GM12878 (cell line): ENCODE measurements at regions not wholly inside any gene's neighbourhood (a gene's known extent, or its start where the extent isn't known, plus 50 kb on each side); places are given as distances from the start of the nearest gene placed in this dataset.

Experiments used
- ATAC-seq: fragments of 200-7000 bp; cut with Tn5 transposase; 3 replicates; pipeline ENCODE4 v1.9.1; 2020; ENCODE audit warnings: mild to moderate bottlenecking, moderate library complexity
- BruUV-seq: library from RNA; stranded (reverse); fragments of 400-500 nt; replicated peaks from 2 replicates; lab custom pipeline; 2021; lab: Mats Ljungman, UMichigan
- CTCF ChIA-PET: fragments of 300-600 bp; sonication (Branson Sonifier 250); formaldehyde crosslinking; extraction: SDS; loops from one replicate; lab custom pipeline; 2021; ENCODE audit warnings: inconsistent platforms; lab: Yijun Ruan, JAX
- POLR2A ChIA-PET: fragments of 350-600 bp; formaldehyde crosslinking; extraction: SDS; loops from one replicate; lab custom pipeline; 2021; ENCODE audit warnings: inconsistent platforms; lab: Charles Lee
- RAD21 ChIA-PET: fragments of 300-600 bp; sonication (Branson Sonifier 250); formaldehyde crosslinking; loops from one replicate; lab custom pipeline; 2023; ENCODE audit warnings: antibody characterized with exemption; ENCODE audit not compliant: unreplicated experiment; lab: Charles Lee
- SMC1A ChIA-PET: fragments of 300-600 bp; sonication (Branson Sonifier 250); formaldehyde crosslinking; loops from one replicate; lab custom pipeline; 2023; ENCODE audit not compliant: unreplicated experiment, uncharacterized antibody; lab: Charles Lee
- DNase-seq: peaks from one replicate; pipeline ENCODE4 v3.0.0-alpha.2; 2011; ENCODE audit warnings: low read depth, low spot score
- FAIRE-seq: peaks from 3 replicates; lab custom pipeline; 2011; peaks lifted over from hg19 to GRCh38; lab: Jason Lieb, UNC
- H2AFZ ChIP-seq: 2 replicates; pipeline ENCODE4 v1.6.0; 2011; ENCODE audit warnings: low read depth, low read length, control low read depth; ENCODE audit not compliant: control insufficient read depth
- H3K27ac ChIP-seq: 2 replicates; pipeline ENCODE4 v1.5.1; 2011; ENCODE audit warnings: control low read depth; ENCODE audit not compliant: control insufficient read depth, insufficient read depth
- H3K27me3 ChIP-seq, 2 experiments: replicated peaks in 1 of 2; 2 replicates each; pipeline versions ENCODE4 v1.6.0 to v1.6.1; 2011; ENCODE audit warnings: low read length in 1 of 2; ENCODE audit not compliant: control insufficient read depth in 2 of 2, insufficient read depth in 2 of 2
- H3K36me3 ChIP-seq, 2 experiments: 2 replicates each; pipeline ENCODE4 v1.5.1; 2011; ENCODE audit warnings: low read length in 1 of 2; ENCODE audit not compliant: control insufficient read depth in 2 of 2, insufficient read depth in 2 of 2
- H3K4me1 ChIP-seq: 2 replicates; pipeline ENCODE4 v1.6.1; 2011; ENCODE audit warnings: mild to moderate bottlenecking, low read length, moderate library complexity, mixed read lengths; ENCODE audit not compliant: control insufficient read depth, insufficient read depth
- H3K4me2 ChIP-seq: 2 replicates; pipeline ENCODE4 v1.6.0; 2011; ENCODE audit warnings: control low read depth; ENCODE audit not compliant: control insufficient read depth, insufficient read depth
- H3K4me3 ChIP-seq: fragments of 200-600 bp; sonication (generic); 2 replicates; pipeline ENCODE4 v1.5.1; 2016
- H3K79me2 ChIP-seq: 2 replicates; pipeline ENCODE4 v1.6.0; 2011; ENCODE audit warnings: low read length; ENCODE audit not compliant: control insufficient read depth, insufficient read depth
- H3K9ac ChIP-seq: 2 replicates; pipeline ENCODE4 v1.8.0; 2011; ENCODE audit warnings: low read length, control low read depth, mixed read lengths; ENCODE audit not compliant: control insufficient read depth, insufficient read depth
- H3K9me3 ChIP-seq: replicated peaks from 3 replicates; pipeline ENCODE4 v1.5.1; 2011; ENCODE audit warnings: mild to moderate bottlenecking, low read length; ENCODE audit not compliant: control insufficient read depth, insufficient read depth
- H4K20me1 ChIP-seq: 2 replicates; pipeline ENCODE4 v1.6.0; 2011; ENCODE audit not compliant: control insufficient read depth, insufficient read depth
- HDAC2 ChIP-seq: fragments of 200-600 bp; sonication (generic); IDR thresholded peaks from 2 replicates; pipeline ENCODE4 v1.6.1; 2017
- JUND ChIP-seq: IDR thresholded peaks from 2 replicates; pipeline ENCODE4 v1.6.1; 2012; ENCODE audit warnings: low read depth, mild to moderate bottlenecking, low read length, improper control_type of control experiment, moderate library complexity
- NFIC ChIP-seq: IDR thresholded peaks from 2 replicates; pipeline ENCODE4 v1.6.1; 2012; ENCODE audit warnings: low read depth, mild to moderate bottlenecking, inconsistent platforms, low read length, moderate library complexity
- PAX8 ChIP-seq: fragments of 450-650 bp; IDR thresholded peaks from 2 replicates; pipeline ENCODE4 v1.6.1; 2017; ENCODE audit warnings: mild to moderate bottlenecking, moderate library complexity
- RCOR1 ChIP-seq: conservative IDR thresholded peaks from 2 replicates; pipeline ENCODE4 v1.6.1; 2012; ENCODE audit warnings: low read depth, low read length, improper control_type of control experiment
- SIX5 ChIP-seq: IDR thresholded peaks from 2 replicates; pipeline ENCODE4 v1.6.1; 2011; ENCODE audit warnings: mild to moderate bottlenecking, low read depth, low read length, moderate library complexity; ENCODE audit not compliant: severe bottlenecking
- SMAD5 ChIP-seq: IDR thresholded peaks from 2 replicates; pipeline ENCODE4 v1.6.1; 2016; ENCODE audit warnings: antibody characterized with exemption, low read depth
- SP1 ChIP-seq: IDR thresholded peaks from one replicate; pipeline ENCODE4 v1.6.1; 2011; ENCODE audit warnings: low read depth, low read length
- TBL1XR1 ChIP-seq: IDR thresholded peaks from 2 replicates; pipeline ENCODE4 v1.6.1; 2012; ENCODE audit warnings: low read depth, low read length, improper control_type of control experiment
- TCF12 ChIP-seq: IDR thresholded peaks from 2 replicates; pipeline ENCODE4 v1.6.1; 2011; ENCODE audit warnings: low read depth, mild to moderate bottlenecking, low read length
- TCF3 ChIP-seq: IDR thresholded peaks from 2 replicates; pipeline ENCODE4 v1.6.1; 2012; ENCODE audit warnings: low read depth, mild to moderate bottlenecking, low read length, borderline replicate concordance; ENCODE audit not compliant: insufficient read depth
- WRNIP1 ChIP-seq: IDR thresholded peaks from 2 replicates; pipeline ENCODE4 v1.6.1; 2011; ENCODE audit warnings: low read depth, low read length, improper control_type of control experiment, borderline replicate concordance
- WGBS: methylation state at CpG from one replicate; pipeline ENCODE4 v1.1.6; 2016; ENCODE audit warnings: low lambda C conversion rate; ENCODE audit not compliant: insufficient replicate concordance, insufficient coverage; ENCODE audit errors: missing lambda C conversion rate; 5-methylcytosine and 5-hydroxymethylcytosine counted together
- in situ Hi-C: fragments of 300-500 bp; cut with MboI; formaldehyde crosslinking; loops from 9 replicates; pipeline ENCODE4 v1.14.3; 2018; ENCODE audit warnings: mixed read lengths
- intact Hi-C: fragments of 100-400 bp; cut with micrococcal nuclease; formaldehyde crosslinking; loops from one replicate; pipeline ENCODE4 v1.14.2; 2022; ENCODE audit not compliant: unreplicated experiment
- TF ChIP-seq, protein P1 (sequence below): fragments of 450-650 bp; formaldehyde crosslinking; IDR thresholded peaks from 2 replicates; pipeline ENCODE4 v1.4.0; 2022; ENCODE audit warnings: mild to moderate bottlenecking, moderate library complexity
- TF ChIP-seq, protein P2 (sequence below): IDR thresholded peaks from 2 replicates; pipeline ENCODE4 v1.6.1; 2011; ENCODE audit warnings: low read depth, mild to moderate bottlenecking, low read length, moderate library complexity, borderline replicate concordance; ENCODE audit errors: extremely low read depth
- TF ChIP-seq, protein P3 (sequence below): IDR thresholded peaks from 2 replicates; pipeline ENCODE4 v1.6.1; 2012; ENCODE audit warnings: low read depth, low read length, improper control_type of control experiment
- TF ChIP-seq, protein P4 (sequence below): fragments of 450-650 bp; IDR thresholded peaks from 2 replicates; pipeline ENCODE4 v1.6.1; 2017; ENCODE audit warnings: antibody characterized with exemption, mild to moderate bottlenecking, moderate library complexity
- TF ChIP-seq, protein P5 (sequence below): fragments of 450-650 bp; IDR thresholded peaks from 2 replicates; pipeline ENCODE4 v1.6.1; 2018; ENCODE audit warnings: mild to moderate bottlenecking, low read depth, moderate library complexity; ENCODE audit not compliant: partially characterized antibody

DNA sequence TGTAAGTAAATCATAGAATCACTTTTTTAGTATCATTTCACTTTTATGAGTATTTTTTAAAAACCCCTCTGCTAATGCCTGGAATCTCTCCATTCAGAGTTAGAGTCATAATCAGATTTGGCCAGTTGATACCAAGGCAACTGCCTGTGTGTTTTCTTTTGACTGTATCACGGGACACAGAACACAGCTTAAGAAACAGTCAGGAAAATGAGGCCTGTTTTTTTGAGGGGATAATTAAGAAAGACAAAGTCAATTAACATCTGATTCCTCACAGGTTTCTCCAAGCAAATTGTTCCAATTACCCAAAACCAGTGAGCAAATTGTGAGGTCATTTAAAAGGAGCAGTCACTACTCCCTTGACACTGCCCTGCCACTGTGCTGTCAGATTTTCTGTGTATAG lies 944.5 kb upstream of the SOX9 start:
- SMC1A ChIA-PET, result no interaction called here
- H3K27me3 ChIP-seq, result no peaks in the 10 kb centered on the region
- no peaks in the 10 kb centered on the region for H4K20me1 ChIP-seq
- H3K79me2 ChIP-seq, result no peaks in the 10 kb centered on the region
- POLR2A ChIA-PET, result no interaction called here
- no TSS peak for BruUV-seq
- in situ Hi-C loops (no loop called here), intact Hi-C loops (no loop called here)
- no peak overlapping the region for H2AFZ ChIP-seq
- no peak overlapping the region for H3K9ac ChIP-seq
- H3K9me3 ChIP-seq, result no peaks in the 10 kb centered on the region
- ATAC-seq (no peak), FAIRE-seq (no peak), DNase-seq (no peak)
- H3K4me1 ChIP-seq, result no peaks in the 10 kb centered on the region
- WGBS, result 0% methylated on average over 1 of the region's 1 CpG
- no peaks in the 10 kb centered on the region for H3K36me3 ChIP-seq
- CTCF ChIA-PET, result no interaction called here
- no peak overlapping the region for H3K4me2 ChIP-seq
- no peak overlapping the region for H3K27ac ChIP-seq
- no peak overlapping the region for H3K4me3 ChIP-seq
- RAD21 ChIA-PET, result no interaction called here
- no peak for TF ChIP-seq NFIC
- TF ChIP-seq PAX8, result no peak
- TF ChIP-seq, protein P1, sequence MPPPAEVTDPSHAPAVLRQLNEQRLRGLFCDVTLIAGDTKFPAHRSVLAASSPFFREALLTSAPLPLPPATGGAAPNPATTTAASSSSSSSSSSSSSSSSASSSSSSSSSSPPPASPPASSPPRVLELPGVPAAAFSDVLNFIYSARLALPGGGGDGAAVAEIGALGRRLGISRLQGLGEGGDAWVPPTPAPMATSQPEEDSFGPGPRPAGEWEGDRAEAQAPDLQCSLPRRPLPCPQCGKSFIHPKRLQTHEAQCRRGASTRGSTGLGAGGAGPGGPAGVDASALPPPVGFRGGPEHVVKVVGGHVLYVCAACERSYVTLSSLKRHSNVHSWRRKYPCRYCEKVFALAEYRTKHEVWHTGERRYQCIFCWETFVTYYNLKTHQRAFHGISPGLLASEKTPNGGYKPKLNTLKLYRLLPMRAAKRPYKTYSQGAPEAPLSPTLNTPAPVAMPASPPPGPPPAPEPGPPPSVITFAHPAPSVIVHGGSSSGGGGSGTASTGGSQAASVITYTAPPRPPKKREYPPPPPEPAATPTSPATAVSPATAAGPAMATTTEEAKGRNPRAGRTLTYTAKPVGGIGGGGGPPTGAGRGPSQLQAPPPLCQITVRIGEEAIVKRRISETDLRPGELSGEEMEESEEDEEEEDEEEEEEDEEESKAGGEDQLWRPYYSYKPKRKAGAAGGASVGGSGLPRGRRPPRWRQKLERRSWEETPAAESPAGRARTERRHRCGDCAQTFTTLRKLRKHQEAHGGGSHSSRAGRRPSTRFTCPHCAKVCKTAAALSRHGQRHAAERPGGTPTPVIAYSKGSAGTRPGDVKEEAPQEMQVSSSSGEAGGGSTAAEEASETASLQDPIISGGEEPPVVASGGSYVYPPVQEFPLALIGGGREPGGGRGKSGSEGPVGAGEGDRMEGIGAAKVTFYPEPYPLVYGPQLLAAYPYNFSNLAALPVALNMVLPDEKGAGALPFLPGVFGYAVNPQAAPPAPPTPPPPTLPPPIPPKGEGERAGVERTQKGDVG (CRISPR knock-in tag), result no peak
- no peak for TF ChIP-seq RCOR1
- TF ChIP-seq, protein P2, sequence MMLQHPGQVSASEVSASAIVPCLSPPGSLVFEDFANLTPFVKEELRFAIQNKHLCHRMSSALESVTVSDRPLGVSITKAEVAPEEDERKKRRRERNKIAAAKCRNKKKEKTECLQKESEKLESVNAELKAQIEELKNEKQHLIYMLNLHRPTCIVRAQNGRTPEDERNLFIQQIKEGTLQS, result no peak
- TF ChIP-seq TCF12, result no peak
- TF ChIP-seq SMAD5, result no peak
- no peak for TF ChIP-seq JUND
- TF ChIP-seq, protein P3, sequence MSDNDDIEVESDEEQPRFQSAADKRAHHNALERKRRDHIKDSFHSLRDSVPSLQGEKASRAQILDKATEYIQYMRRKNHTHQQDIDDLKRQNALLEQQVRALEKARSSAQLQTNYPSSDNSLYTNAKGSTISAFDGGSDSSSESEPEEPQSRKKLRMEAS, result no peak
- TF ChIP-seq, protein P4, sequence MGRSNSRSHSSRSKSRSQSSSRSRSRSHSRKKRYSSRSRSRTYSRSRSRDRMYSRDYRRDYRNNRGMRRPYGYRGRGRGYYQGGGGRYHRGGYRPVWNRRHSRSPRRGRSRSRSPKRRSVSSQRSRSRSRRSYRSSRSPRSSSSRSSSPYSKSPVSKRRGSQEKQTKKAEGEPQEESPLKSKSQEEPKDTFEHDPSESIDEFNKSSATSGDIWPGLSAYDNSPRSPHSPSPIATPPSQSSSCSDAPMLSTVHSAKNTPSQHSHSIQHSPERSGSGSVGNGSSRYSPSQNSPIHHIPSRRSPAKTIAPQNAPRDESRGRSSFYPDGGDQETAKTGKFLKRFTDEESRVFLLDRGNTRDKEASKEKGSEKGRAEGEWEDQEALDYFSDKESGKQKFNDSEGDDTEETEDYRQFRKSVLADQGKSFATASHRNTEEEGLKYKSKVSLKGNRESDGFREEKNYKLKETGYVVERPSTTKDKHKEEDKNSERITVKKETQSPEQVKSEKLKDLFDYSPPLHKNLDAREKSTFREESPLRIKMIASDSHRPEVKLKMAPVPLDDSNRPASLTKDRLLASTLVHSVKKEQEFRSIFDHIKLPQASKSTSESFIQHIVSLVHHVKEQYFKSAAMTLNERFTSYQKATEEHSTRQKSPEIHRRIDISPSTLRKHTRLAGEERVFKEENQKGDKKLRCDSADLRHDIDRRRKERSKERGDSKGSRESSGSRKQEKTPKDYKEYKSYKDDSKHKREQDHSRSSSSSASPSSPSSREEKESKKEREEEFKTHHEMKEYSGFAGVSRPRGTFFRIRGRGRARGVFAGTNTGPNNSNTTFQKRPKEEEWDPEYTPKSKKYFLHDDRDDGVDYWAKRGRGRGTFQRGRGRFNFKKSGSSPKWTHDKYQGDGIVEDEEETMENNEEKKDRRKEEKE, result no peak
- no peak for TF ChIP-seq WRNIP1
- no peak for TF ChIP-seq SP1
- TF ChIP-seq, protein P5, sequence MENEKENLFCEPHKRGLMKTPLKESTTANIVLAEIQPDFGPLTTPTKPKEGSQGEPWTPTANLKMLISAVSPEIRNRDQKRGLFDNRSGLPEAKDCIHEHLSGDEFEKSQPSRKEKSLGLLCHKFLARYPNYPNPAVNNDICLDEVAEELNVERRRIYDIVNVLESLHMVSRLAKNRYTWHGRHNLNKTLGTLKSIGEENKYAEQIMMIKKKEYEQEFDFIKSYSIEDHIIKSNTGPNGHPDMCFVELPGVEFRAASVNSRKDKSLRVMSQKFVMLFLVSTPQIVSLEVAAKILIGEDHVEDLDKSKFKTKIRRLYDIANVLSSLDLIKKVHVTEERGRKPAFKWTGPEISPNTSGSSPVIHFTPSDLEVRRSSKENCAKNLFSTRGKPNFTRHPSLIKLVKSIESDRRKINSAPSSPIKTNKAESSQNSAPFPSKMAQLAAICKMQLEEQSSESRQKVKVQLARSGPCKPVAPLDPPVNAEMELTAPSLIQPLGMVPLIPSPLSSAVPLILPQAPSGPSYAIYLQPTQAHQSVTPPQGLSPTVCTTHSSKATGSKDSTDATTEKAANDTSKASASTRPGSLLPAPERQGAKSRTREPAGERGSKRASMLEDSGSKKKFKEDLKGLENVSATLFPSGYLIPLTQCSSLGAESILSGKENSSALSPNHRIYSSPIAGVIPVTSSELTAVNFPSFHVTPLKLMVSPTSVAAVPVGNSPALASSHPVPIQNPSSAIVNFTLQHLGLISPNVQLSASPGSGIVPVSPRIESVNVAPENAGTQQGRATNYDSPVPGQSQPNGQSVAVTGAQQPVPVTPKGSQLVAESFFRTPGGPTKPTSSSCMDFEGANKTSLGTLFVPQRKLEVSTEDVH, result no peak
- TF ChIP-seq TCF3, result no peak
- TF ChIP-seq TBL1XR1, result no peak
- no peak for TF ChIP-seq SIX5
- no peak for TF ChIP-seq HDAC2
